ENCODE measurements at regions not wholly inside any gene's neighbourhood (a gene's known extent, or its start where the extent isn't known, plus 50 kb on each side); places are given as distances from the start of the nearest gene placed in this dataset.

GRCh38 chr13:106173346-106173745, 362.1 kb downstream of the EFNB2 start:
- H3K56ac ChIP-seq (replicated peaks; ENCODE audit: insufficient read length, low read depth, low read length) = no peak overlapping the region
- no peaks in the 10 kb centered on the region for H3K23me2 ChIP-seq (ENCODE audit: low read depth, low read length)
- H2AFZ ChIP-seq (ENCODE audit: low read length) = no peak overlapping the region
- no peak overlapping the region for H3K4ac ChIP-seq (replicated peaks; ENCODE audit: insufficient read length, low read depth, low read length)
- no peak overlapping the region for H2BK5ac ChIP-seq (ENCODE audit: low read depth, low read length)
- no peak overlapping the region for H4K5ac ChIP-seq (ENCODE audit: insufficient read length, low read depth, low read length)
- 87% methylated on average over 2 of the region's 2 CpGs; no CpG with 5 or more reads in 1 of the 2 experiments for WGBS, 2 experiments (ENCODE audit: extremely low coverage in 1 of 2, insufficient coverage in 1 of 2, insufficient read length in 1 of 2, insufficient replicate concordance in 2 of 2, low coverage in 1 of 2, low lambda C conversion rate in 2 of 2, missing lambda C conversion rate in 1 of 2)
- H3K4me1 ChIP-seq (replicated peaks in 1 of 4; ENCODE audit: control insufficient read depth in 3 of 4, insufficient read depth in 4 of 4, low read length in 3 of 4) = peaks cover 0 to 4% (median 2%) of the 10 kb centered on the region in 4 experiments; a peak in 1 of 7 replicates
- no peaks in the 10 kb centered on the region for H3K9me3 ChIP-seq (ENCODE audit: insufficient read depth in 2 of 2, low read depth in 1 of 2, low read length in 1 of 2)
- H3K79me2 ChIP-seq (ENCODE audit: control insufficient read depth in 1 of 2, insufficient read depth in 2 of 2, low read length in 2 of 2) = no peaks in the 10 kb centered on the region
- H3K27me3 ChIP-seq (replicated peaks in 1 of 4; ENCODE audit: control insufficient read depth in 3 of 4, extremely low read depth in 1 of 4, insufficient read depth in 3 of 4, low read length in 3 of 4) = no peaks in the 10 kb centered on the region
- H2BK15ac ChIP-seq (ENCODE audit: low read length) = no peak overlapping the region
- no peak overlapping the region for H3K27ac ChIP-seq (ENCODE audit: low read depth, low read length)
- TF ChIP-seq ASH2L (IDR thresholded peaks at IDR 0.05; ENCODE audit: low read length) = no peak
- TF ChIP-seq CREB1 (IDR thresholded peaks at IDR 0.05) = no peak
- no peak for TF ChIP-seq CTCF (IDR thresholded peaks at IDR 0.05; ENCODE audit: control extremely low read depth in 1 of 3, insufficient read depth in 1 of 3, low read depth in 1 of 3, low read length in 3 of 3)
- no peak for TF ChIP-seq BACH1 (IDR thresholded peaks at IDR 0.05; ENCODE audit: low read length)
- TF ChIP-seq HDAC2 (IDR thresholded peaks at IDR 0.05; ENCODE audit: borderline replicate concordance in 1 of 2, low read depth in 2 of 2, low read length in 2 of 2) = no peak
- FAIRE-seq (no peak), DNase-seq (ENCODE audit: low read depth in 1 of 2, low spot score in 2 of 2) (no peak)
- no peak overlapping the region for H2AK5ac ChIP-seq (ENCODE audit: low read depth, low read length)
- no peaks in the 10 kb centered on the region for H3K36me3 ChIP-seq (ENCODE audit: control insufficient read depth in 2 of 4, insufficient read depth in 4 of 4, low read length in 3 of 4)
- H4K91ac ChIP-seq (replicated peaks; ENCODE audit: insufficient read length, low read length) = no peak overlapping the region
- no peak overlapping the region for H3K14ac ChIP-seq (ENCODE audit: insufficient read length)
- H4K20me1 ChIP-seq (replicated peaks in 1 of 2; ENCODE audit: control insufficient read depth in 1 of 2, insufficient read depth in 2 of 2, low read length in 2 of 2) = no peaks in the 10 kb centered on the region
- H2BK12ac ChIP-seq (ENCODE audit: low read depth, low read length) = no peak overlapping the region
- ChIA-PET CTCF (ENCODE audit: partially characterized antibody) (interaction anchor here (0.6 to 1.1 kb wide), 2 partner anchors 63 to 987 kb away, joined by 3 read pairs; no protein-coding TSS in a partner anchor), POLR2A (ENCODE audit: partially characterized antibody) (no interaction called here)
- H3K23ac ChIP-seq (ENCODE audit: insufficient read length) = no peak overlapping the region
- H3K4me3 ChIP-seq (ENCODE audit: extremely low read depth in 1 of 4, insufficient read depth in 2 of 4, low read depth in 3 of 4, low read length in 4 of 4) = no peak overlapping the region
- no peaks in the 10 kb centered on the region for H3K79me1 ChIP-seq (ENCODE audit: low read depth, low read length)
- H2BK20ac ChIP-seq (ENCODE audit: low read length) = no peak overlapping the region
- H2BK120ac ChIP-seq (replicated peaks; ENCODE audit: low read depth, low read length) = no peak overlapping the region
- H3K18ac ChIP-seq (ENCODE audit: extremely low read depth, low read length) = no peak overlapping the region
- no peak overlapping the region for H4K8ac ChIP-seq (ENCODE audit: extremely low read depth, insufficient read depth, low read length)
- no peak overlapping the region for H3K9ac ChIP-seq (replicated peaks in 1 of 4; ENCODE audit: extremely low read depth in 1 of 4, low read depth in 3 of 4, low read length in 3 of 4)
- H3K4me2 ChIP-seq (ENCODE audit: insufficient read depth in 1 of 2, low read depth in 2 of 2, low read length in 2 of 2) = no peak overlapping the region
